Mesothelial cell of epicardium (in vitro differentiated cells): ENCODE measurements at regions not wholly inside any gene's neighbourhood (a gene's known extent, or its start where the extent isn't known, plus 50 kb on each side); places are given as distances from the start of the nearest gene placed in this dataset.
"Not testable (repeated sequence)": the region's sequence is repeated elsewhere in the genome, so short reads cannot be mapped to it uniquely, and the experiment has no call there.

ENCODE experiments used
- DNase-seq, 2 experiments: peaks; one replicate each; pipeline ENCODE4 v3.0.0; 2021; ENCODE audit warnings: low spot score in 2 of 2; ENCODE audit not compliant: unreplicated experiment in 2 of 2
- H3K27ac Mint-ChIP-seq: 2 replicates; pipeline ENCODE4 v1.8.0; 2021; ENCODE audit warnings: mixed read lengths
- H3K27me3 Mint-ChIP-seq: 2 replicates; pipeline ENCODE4 v1.8.0; 2021; ENCODE audit warnings: low read depth, mixed read lengths
- H3K36me3 Mint-ChIP-seq: 2 replicates; pipeline ENCODE4 v1.8.0; 2021; ENCODE audit warnings: mixed read lengths
- H3K4me1 Mint-ChIP-seq: 2 replicates; pipeline ENCODE4 v1.8.0; 2021; ENCODE audit warnings: mixed read lengths
- H3K4me3 Mint-ChIP-seq: 2 replicates; pipeline ENCODE4 v1.8.0; 2021; ENCODE audit warnings: mild to moderate bottlenecking, moderate library complexity, mixed read lengths
- H3K9me3 Mint-ChIP-seq: 2 replicates; pipeline ENCODE4 v1.8.0; 2021; ENCODE audit warnings: mixed read lengths
- TF ChIP-seq, protein P1 (sequence below): fragments of 200-600 bp; sonication (generic); IDR thresholded peaks from one replicate; pipeline ENCODE4 v1.5.0; 2021; ENCODE audit warnings: antibody characterized with exemption; ENCODE audit not compliant: unreplicated experiment

DNA sequence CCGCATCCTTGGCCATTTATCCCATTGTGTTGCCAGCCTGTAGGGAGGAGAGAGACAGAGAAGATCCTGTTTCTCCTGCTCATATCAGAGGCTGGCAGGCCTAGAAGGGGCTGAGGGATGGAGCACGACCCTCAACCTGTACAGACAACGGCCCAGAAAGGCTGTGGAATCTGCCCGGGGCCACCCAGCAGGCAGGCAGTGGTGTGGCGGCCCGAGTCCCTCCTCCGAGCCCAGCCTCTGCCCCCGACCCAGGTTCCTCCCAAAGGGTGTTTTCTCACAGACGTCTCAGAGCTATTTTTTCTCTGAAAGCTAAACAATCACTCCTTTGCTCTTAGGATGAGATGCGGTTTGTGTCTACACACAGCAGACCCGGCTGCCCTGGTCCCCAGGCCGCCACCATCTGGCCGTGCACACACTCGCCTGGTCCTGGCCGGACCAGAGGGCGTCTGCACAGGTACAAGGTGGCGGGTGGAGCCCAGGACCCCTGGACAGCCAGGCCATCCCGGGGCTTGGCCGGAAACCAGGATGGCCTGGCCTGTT lies 69.3 kb downstream of the FOXL3 start:
- Mint-ChIP-seq H3K27me3 (peaks cover 6% of the 10 kb centered on the region), H3K4me1 (peaks cover 25% of the 10 kb centered on the region), H3K9me3 (peaks cover 4% of the 10 kb centered on the region), H3K36me3 (peaks cover 2% of the 10 kb centered on the region), H3K4me3 (no peak overlapping the region), H3K27ac (no peak overlapping the region)
- DNase-seq: no peak
- TF ChIP-seq, protein P1, sequence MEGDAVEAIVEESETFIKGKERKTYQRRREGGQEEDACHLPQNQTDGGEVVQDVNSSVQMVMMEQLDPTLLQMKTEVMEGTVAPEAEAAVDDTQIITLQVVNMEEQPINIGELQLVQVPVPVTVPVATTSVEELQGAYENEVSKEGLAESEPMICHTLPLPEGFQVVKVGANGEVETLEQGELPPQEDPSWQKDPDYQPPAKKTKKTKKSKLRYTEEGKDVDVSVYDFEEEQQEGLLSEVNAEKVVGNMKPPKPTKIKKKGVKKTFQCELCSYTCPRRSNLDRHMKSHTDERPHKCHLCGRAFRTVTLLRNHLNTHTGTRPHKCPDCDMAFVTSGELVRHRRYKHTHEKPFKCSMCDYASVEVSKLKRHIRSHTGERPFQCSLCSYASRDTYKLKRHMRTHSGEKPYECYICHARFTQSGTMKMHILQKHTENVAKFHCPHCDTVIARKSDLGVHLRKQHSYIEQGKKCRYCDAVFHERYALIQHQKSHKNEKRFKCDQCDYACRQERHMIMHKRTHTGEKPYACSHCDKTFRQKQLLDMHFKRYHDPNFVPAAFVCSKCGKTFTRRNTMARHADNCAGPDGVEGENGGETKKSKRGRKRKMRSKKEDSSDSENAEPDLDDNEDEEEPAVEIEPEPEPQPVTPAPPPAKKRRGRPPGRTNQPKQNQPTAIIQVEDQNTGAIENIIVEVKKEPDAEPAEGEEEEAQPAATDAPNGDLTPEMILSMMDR: no peak

DNA sequence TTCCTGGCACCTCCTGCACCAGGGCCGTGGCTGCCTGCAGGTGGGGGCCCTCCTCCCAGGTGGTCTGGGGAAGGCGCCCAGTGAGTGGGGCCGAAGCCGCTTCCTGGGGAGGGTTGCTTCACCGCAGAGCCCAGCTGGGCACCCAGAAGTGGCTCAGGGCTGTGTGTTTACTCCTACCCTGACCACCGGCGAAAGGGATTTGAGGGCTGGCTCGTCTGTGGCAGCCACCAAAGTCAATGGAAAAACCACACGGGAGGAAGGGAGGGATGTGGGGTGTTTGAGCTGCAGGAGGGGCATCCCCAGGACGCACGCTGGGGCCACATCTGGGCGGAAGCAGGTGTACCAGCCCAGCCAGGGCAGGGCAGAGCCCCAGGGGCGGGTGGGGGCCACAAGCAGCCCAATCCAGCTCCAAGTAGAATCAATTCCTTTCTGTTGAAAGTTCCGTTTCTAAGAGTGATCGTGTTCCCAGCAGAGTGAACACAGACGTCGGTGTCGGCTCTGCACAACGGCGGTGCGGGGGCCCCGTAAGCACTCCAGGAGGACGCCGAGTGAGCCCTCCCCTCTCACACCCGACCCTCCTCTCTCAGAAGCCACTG lies 69.9 kb downstream of the FOXL3 start:
- Mint-ChIP-seq H3K36me3 (peaks cover 2% of the 10 kb centered on the region), H3K4me1 (peaks cover 25% of the 10 kb centered on the region), H3K9me3 (peaks cover 4% of the 10 kb centered on the region), H3K27me3 (peaks cover 6% of the 10 kb centered on the region), H3K27ac (no peak overlapping the region), H3K4me3 (no peak overlapping the region)
- TF ChIP-seq, protein P1: no peak
- no peak for DNase-seq

DNA sequence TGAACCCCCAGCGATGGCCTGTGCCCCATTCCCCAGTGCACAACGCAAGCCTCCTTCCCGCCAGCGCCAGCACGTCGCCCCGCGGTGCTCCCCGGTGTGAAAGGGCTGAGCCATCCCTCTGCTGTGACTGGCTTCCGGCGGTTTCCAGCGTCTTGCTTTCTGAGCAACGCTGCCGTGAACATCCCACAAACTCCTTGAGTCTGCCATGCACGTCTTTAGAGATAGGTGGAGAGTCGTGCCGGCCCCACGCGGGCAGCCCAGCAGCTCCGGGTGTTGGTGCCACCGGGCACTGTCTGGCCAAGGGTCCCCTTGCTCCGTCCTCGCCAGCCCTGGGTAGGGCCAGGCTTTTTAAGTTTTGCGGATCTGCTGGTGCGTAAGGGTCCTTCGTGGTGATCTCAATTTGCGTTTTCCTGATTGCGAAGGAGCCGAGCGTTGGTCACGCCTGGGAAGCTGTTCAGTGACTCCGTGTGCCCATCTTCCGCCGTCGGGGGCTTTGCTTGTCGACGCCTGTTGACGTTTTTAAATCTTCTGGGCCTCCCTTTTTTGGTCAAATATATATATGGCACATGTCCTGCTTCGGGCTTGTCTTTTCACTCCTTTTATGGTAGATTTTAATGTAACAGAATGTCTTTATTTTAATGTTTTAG lies 70.6 kb downstream of the FOXL3 start:
- Mint-ChIP-seq H3K4me1 (peaks cover 28% of the 10 kb centered on the region), H3K36me3 (peaks cover 2% of the 10 kb centered on the region), H3K9me3 (peaks cover 4% of the 10 kb centered on the region), H3K27me3 (peaks cover 6% of the 10 kb centered on the region), H3K4me3 (no peak overlapping the region), H3K27ac (no peak overlapping the region)
- no peak for DNase-seq
- TF ChIP-seq, protein P1: no peak

DNA sequence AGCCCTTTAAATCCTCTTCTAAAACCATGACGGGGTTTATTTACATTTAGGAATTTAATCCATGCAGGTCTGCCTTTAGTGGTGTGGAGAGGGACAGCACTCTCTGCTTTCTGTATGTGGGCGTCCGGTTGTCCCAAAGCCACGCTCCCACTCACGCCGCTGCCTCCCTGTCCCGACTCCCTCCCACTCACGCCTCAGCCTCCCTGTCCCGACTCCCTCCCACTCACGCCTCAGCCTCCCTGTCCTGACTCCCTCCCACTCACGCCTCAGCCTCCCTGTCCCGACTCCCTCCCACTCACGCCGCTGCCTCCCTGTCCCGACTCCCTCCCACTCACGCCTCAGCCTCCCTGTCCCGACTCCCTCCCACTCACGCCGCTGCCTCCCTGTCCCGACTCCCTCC lies 71.2 kb downstream of the FOXL3 start:
- H3K9me3 Mint-ChIP-seq, H3K4me3 Mint-ChIP-seq, H3K27me3 Mint-ChIP-seq, DNase-seq, H3K36me3 Mint-ChIP-seq, H3K27ac Mint-ChIP-seq: not testable (repeated sequence)
- peaks cover 34% of the 10 kb centered on the region for H3K4me1 Mint-ChIP-seq

DNA sequence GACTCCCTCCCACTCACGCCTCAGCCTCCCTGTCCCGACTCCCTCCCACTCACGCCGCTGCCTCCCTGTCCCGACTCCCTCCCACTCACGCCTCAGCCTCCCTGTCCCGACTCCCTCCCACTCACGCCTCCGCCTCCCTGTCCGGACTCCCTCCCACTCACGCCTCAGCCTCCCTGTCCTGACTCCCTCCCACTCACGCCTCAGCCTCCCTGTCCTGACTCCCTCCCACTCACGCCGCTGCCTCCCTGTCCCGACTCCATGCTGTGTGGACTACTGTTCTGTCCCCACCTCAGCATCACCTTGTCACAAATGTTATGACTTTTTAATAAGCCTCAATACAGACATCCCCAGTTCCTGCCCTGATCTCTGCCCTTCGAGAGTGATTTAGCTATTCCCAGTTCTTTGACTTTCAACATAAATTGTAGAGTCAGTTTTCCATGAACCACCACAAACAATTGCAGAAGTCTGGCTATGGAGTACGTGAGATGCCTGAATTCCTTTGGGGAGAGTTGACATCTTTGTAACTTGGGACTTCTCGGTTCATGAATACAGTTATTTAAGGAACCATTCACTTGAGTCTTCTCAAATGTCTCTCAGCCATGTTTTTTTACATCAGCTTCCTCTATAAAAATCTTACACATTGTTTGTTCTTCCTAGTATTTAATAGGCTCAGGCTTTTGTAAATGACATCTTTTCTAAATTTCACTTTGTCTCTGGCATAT lies 71.9 kb downstream of the FOXL3 start:
- peak overlapping the region; percentile 67 for H3K27ac Mint-ChIP-seq
- peaks cover 2% of the 10 kb centered on the region for H3K36me3 Mint-ChIP-seq
- TF ChIP-seq, protein P1: no peak
- no peak for DNase-seq
- peaks cover 4% of the 10 kb centered on the region for H3K9me3 Mint-ChIP-seq
- peaks cover 41% of the 10 kb centered on the region for H3K4me1 Mint-ChIP-seq
- peaks cover 6% of the 10 kb centered on the region for H3K27me3 Mint-ChIP-seq
- H3K4me3 Mint-ChIP-seq: peak overlapping the region; percentile 36
